ENCODE measurements at regions not wholly inside any gene's neighbourhood (a gene's known extent, or its start where the extent isn't known, plus 50 kb on each side); places are given as distances from the start of the nearest gene placed in this dataset.

DNA sequence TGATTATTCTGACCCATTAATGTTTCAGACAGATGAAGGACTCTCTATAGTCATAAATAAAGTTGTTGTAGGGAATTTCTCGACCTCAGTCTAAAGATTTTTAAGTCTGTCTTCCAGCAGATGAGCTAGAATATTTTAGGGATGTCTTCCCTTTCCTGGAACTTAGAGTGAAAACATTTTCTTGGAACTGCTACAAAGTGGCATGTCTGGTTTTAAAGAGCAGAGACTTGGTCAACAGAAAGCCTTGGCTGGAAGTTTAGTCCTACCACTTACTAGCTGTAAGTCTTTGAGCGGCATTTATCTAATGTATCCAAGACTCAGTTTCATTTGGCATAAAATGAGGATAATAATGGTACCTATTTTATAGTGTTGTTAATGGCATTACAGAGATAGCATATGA, 120.0 kb upstream of the TGFBR2 start:
- H3K36me3 ChIP-seq = no peaks in the 10 kb centered on the region
- no peak overlapping the region for H3K4me3 ChIP-seq
- no peaks in the 10 kb centered on the region for H3K9me3 ChIP-seq
- no peaks in the 10 kb centered on the region for H3K27me3 ChIP-seq
- H3K27ac ChIP-seq = no peak overlapping the region
- no peak for TF ChIP-seq POLR2A (IDR thresholded peaks at IDR 0.05)
- TF ChIP-seq, protein P1, sequence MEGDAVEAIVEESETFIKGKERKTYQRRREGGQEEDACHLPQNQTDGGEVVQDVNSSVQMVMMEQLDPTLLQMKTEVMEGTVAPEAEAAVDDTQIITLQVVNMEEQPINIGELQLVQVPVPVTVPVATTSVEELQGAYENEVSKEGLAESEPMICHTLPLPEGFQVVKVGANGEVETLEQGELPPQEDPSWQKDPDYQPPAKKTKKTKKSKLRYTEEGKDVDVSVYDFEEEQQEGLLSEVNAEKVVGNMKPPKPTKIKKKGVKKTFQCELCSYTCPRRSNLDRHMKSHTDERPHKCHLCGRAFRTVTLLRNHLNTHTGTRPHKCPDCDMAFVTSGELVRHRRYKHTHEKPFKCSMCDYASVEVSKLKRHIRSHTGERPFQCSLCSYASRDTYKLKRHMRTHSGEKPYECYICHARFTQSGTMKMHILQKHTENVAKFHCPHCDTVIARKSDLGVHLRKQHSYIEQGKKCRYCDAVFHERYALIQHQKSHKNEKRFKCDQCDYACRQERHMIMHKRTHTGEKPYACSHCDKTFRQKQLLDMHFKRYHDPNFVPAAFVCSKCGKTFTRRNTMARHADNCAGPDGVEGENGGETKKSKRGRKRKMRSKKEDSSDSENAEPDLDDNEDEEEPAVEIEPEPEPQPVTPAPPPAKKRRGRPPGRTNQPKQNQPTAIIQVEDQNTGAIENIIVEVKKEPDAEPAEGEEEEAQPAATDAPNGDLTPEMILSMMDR (IDR thresholded peaks at IDR 0.05) = no peak
- DNase-seq = no peak
- H3K4me1 ChIP-seq = no peaks in the 10 kb centered on the region

DNA sequence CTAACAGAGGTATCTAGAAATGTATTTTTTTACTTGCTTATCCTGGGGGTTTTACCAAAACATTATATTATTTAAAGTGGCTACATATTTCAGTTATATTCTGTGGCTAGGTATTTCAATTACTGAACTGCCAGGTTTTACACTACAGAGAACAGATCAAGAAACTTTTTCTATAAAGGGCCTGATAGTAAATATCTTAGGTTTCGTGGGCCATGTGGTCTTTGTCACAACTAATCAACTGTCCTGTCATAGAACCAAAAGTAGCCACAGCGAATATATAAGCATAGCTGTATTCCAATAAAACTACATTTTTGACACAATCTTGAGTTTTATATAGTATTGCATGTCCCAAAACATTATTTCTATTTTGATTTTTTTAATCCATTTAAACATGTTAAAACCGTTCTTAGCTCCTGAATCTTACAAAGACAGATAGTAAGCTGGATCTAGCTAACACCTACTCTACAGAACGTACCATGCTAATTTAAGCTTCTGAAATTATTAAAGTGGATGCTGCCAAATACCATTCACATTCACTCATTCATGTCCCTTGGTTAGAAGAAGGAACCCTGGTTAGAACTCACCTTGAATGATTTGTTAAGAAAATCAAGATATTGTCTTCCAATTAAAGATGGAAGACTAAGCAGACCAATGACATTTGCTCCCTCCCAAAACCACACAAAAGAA, 118.2 kb upstream of the TGFBR2 start:
- Histone ChIP-seq H3K27me3 (no peaks in the 10 kb centered on the region), H3K27ac (no peak overlapping the region), H3K4me1 (peaks cover 0 to 5% (median 0%) of the 10 kb centered on the region in 4 donors), H3K36me3 (no peaks in the 10 kb centered on the region), H3K9me3 (no peaks in the 10 kb centered on the region), H3K4me3 (no peak overlapping the region)
- no peak for DNase-seq
- TF ChIP-seq, protein P1 (IDR thresholded peaks at IDR 0.05) = no peak
- no peak for TF ChIP-seq POLR2A (IDR thresholded peaks at IDR 0.05)

DNA sequence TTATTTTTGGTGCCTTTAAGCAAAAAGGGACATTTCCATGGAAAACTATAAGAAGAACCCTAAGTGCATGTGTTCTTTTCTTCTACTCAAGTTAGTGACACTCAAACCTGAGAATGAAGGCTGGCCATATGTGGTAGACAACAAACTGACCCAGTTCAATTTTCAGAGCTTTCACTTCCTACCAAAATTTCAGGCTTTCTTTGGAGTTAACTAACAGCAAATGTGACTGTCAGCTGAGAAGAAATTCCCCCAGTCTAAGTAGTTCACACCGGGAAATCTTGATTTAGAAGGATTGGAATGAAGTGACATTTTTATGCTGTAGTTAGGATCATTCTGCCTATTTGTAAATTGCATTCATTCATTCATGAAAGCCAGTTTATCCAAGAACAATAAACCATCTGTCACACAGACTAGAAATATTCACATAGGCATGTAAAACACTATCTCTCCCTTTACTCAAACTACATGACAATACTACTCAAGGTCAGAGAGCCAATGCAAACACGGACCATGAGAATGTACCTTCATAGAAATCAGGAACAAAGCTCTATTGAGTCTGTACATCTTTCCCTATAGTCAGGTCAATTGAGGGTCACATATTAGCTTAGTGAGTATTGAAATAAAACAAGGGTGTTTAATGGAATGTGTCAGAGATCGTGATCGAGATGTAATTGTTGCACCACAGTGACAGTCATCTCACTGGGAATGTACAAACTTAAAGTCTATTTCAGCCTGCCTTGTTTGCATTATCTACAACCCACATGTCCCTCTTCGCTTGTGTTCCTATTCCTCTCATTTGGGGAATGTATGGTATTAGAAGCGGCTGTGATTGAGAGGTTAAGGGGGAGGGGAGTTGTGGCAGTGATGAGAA, 113.8 kb upstream of the TGFBR2 start:
- no peak for DNase-seq
- H3K4me1 ChIP-seq = peaks cover 0 to 28% (median 0%) of the 10 kb centered on the region in 4 donors
- H3K36me3 ChIP-seq = no peaks in the 10 kb centered on the region
- H3K27me3 ChIP-seq = no peaks in the 10 kb centered on the region
- no peak overlapping the region for H3K4me3 ChIP-seq
- no peaks in the 10 kb centered on the region for H3K9me3 ChIP-seq
- TF ChIP-seq, protein P1 (IDR thresholded peaks at IDR 0.05) = no peak
- no peak for TF ChIP-seq POLR2A (IDR thresholded peaks at IDR 0.05)
- H3K27ac ChIP-seq = peak overlapping the region in 1 of 4 donors; percentile 50

DNA sequence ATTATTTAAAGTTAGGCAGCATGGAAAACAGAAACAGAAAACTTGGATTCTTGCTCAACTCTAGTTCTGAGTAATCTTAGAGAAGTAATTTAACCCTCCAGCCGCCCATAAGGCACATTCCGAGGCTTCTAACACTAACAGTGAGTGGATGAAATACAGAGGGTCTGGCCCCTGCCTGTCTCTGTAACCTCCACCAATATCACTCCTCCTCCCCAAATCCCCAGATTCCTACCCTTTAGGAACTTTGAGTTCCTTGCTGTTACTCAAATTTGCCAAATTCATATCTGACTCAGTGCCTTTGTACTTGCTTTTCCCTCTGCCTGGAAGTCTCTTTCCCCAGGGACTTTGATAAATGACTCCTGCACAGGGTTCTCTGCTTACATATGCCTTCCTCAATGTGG, 112.5 kb upstream of the TGFBR2 start:
- H3K4me1 ChIP-seq = peaks cover 0 to 31% (median 0%) of the 10 kb centered on the region in 4 donors
- no peak for TF ChIP-seq POLR2A (IDR thresholded peaks at IDR 0.05)
- TF ChIP-seq, protein P1 (IDR thresholded peaks at IDR 0.05) = no peak

GRCh38 chr3:30495172-30496065, 111.0 kb upstream of the TGFBR2 start:
- DNase-seq = no peak
- Histone ChIP-seq H3K36me3 (no peaks in the 10 kb centered on the region), H3K27me3 (no peaks in the 10 kb centered on the region), H3K4me3 (no peak overlapping the region), H3K9me3 (no peaks in the 10 kb centered on the region), H3K27ac (peak overlapping the region in 3 of 4 donors; percentile 4 to 85 (median 55)), H3K4me1 (peaks cover 0 to 31% (median 0%) of the 10 kb centered on the region in 4 donors)
- TF ChIP-seq, protein P1 (IDR thresholded peaks at IDR 0.05) = no peak
- TF ChIP-seq POLR2A (IDR thresholded peaks at IDR 0.05) = no peak

More for the DNA sequence above, 112.5 kb upstream of the TGFBR2 start:
- H3K4me3 ChIP-seq = no peak overlapping the region
- H3K9me3 ChIP-seq = no peaks in the 10 kb centered on the region
- H3K36me3 ChIP-seq = no peaks in the 10 kb centered on the region
- peak overlapping the region in 1 of 4 donors; percentile 85 for H3K27ac ChIP-seq
- no peaks in the 10 kb centered on the region for H3K27me3 ChIP-seq
- no peak for DNase-seq

Measured in Peyer's patch (tissue), 4 donors.